ENCODE measurements at regions not wholly inside any gene's neighbourhood (a gene's known extent, or its start where the extent isn't known, plus 50 kb on each side); places are given as distances from the start of the nearest gene placed in this dataset.

DNA sequence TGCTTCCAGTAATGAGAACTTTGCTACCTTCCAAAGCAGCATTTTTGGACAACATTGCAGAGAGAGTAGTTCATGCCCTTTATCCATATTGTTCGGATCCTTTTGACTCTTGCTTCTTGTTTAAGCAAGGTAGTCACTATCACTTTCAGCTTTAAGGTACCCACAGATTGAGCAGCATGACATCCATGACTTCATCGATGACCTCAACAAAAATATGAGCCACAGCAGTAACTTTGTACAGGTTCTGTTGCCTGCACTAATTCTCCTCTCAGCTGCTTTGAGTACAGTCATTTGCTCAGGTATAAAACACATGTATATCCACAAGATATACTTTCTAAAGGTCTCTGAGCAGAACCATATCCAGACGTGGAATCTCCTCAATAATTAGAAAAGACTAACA is 546.3 kb downstream of the SOX6 start:
- Mint-ChIP-seq H3K4me1 (ENCODE audit: low read depth, unreplicated experiment) (no peaks in the 10 kb centered on the region), H3K9me3 (ENCODE audit: unreplicated experiment) (no peaks in the 10 kb centered on the region), H3K4me3 (ENCODE audit: unreplicated experiment) (no peak overlapping the region), H3K27ac (ENCODE audit: unreplicated experiment) (no peak overlapping the region), H3K27me3 (ENCODE audit: unreplicated experiment) (peaks cover 3% of the 10 kb centered on the region), H3K36me3 (ENCODE audit: unreplicated experiment) (no peaks in the 10 kb centered on the region)
- TF ChIP-seq, protein P1, sequence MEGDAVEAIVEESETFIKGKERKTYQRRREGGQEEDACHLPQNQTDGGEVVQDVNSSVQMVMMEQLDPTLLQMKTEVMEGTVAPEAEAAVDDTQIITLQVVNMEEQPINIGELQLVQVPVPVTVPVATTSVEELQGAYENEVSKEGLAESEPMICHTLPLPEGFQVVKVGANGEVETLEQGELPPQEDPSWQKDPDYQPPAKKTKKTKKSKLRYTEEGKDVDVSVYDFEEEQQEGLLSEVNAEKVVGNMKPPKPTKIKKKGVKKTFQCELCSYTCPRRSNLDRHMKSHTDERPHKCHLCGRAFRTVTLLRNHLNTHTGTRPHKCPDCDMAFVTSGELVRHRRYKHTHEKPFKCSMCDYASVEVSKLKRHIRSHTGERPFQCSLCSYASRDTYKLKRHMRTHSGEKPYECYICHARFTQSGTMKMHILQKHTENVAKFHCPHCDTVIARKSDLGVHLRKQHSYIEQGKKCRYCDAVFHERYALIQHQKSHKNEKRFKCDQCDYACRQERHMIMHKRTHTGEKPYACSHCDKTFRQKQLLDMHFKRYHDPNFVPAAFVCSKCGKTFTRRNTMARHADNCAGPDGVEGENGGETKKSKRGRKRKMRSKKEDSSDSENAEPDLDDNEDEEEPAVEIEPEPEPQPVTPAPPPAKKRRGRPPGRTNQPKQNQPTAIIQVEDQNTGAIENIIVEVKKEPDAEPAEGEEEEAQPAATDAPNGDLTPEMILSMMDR (IDR thresholded peaks at IDR 0.05; ENCODE audit: partially characterized antibody, unreplicated experiment), result no peak
- DNase-seq, result no peak

DNA sequence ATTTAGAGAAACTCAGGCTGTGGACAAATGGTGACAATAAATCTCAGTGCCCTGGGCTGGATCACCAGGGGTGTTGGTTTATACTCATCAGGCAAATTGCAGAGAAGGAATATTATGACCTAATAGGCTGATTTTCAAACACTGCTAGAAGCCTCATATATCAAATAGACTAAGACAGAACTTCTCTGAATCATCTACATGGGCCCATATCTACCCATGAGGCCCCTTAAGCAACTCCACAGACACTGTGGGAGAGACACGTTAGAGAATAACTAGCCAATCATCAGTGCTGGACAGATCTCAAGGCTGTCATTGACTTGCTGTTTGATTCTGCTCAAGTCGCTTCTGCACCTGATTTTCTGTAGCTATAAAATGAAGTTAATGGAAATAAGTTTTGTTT is 545.8 kb downstream of the SOX6 start:
- H3K27me3 Mint-ChIP-seq (ENCODE audit: unreplicated experiment), result peaks cover 3% of the 10 kb centered on the region
- no peaks in the 10 kb centered on the region for H3K36me3 Mint-ChIP-seq (ENCODE audit: unreplicated experiment)
- no peaks in the 10 kb centered on the region for H3K4me1 Mint-ChIP-seq (ENCODE audit: low read depth, unreplicated experiment)
- no peak overlapping the region for H3K27ac Mint-ChIP-seq (ENCODE audit: unreplicated experiment)
- no peaks in the 10 kb centered on the region for H3K9me3 Mint-ChIP-seq (ENCODE audit: unreplicated experiment)
- TF ChIP-seq, protein P1 (IDR thresholded peaks at IDR 0.05; ENCODE audit: partially characterized antibody, unreplicated experiment), result no peak
- H3K4me3 Mint-ChIP-seq (ENCODE audit: unreplicated experiment), result no peak overlapping the region
- DNase-seq, result no peak

DNA sequence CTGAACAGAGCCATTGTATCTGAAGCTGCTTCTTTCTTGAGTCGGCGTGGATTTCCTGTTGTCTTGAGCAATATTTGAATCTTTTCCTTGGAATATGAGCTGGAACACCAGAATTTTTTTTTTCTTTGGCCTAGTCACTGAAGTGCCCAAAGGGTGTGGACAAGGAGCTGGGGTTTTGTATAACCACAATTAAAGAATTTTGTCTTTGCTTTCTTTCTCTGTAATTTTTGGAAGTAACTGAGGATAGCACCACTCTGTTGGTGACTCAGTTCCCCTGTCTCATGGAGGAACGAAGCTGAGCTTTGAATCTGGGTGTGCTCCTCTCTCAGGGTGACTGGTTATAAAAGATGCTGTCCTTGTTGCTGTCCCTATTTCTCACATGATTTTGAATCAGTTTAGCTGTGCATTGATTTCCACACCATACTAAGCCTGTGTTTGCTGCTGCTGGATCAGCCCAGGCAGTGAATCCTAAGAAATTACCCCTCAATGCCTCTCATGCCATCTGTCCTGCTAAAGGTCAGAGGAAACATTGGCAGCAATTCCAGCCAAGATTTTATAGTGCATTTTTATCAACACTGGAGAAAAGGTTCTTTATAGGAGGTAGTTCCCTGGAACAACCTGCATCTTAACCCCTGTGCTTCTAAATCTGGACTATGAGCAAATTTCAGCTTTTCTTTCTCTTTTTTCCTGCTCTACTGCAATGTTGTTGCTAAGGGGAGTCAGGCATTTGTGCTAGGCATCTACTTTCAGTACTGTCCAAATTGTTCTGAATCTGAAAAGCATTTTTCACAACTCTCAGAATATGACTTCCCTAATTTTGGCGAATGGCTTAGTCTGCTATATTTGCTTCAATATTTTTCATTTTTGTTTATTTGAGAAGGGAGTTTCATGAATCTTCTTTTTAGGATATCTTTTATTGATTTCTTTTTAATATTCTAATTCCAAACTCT is 540.8 kb downstream of the SOX6 start:
- Mint-ChIP-seq H3K4me1 (ENCODE audit: low read depth, unreplicated experiment) (no peaks in the 10 kb centered on the region), H3K4me3 (ENCODE audit: unreplicated experiment) (no peak overlapping the region), H3K9me3 (ENCODE audit: unreplicated experiment) (no peaks in the 10 kb centered on the region), H3K36me3 (ENCODE audit: unreplicated experiment) (no peaks in the 10 kb centered on the region), H3K27ac (ENCODE audit: unreplicated experiment) (no peak overlapping the region), H3K27me3 (ENCODE audit: unreplicated experiment) (peaks cover 2% of the 10 kb centered on the region)
- TF ChIP-seq, protein P1 (IDR thresholded peaks at IDR 0.05; ENCODE audit: partially characterized antibody, unreplicated experiment), result no peak
- no peak for DNase-seq

DNA sequence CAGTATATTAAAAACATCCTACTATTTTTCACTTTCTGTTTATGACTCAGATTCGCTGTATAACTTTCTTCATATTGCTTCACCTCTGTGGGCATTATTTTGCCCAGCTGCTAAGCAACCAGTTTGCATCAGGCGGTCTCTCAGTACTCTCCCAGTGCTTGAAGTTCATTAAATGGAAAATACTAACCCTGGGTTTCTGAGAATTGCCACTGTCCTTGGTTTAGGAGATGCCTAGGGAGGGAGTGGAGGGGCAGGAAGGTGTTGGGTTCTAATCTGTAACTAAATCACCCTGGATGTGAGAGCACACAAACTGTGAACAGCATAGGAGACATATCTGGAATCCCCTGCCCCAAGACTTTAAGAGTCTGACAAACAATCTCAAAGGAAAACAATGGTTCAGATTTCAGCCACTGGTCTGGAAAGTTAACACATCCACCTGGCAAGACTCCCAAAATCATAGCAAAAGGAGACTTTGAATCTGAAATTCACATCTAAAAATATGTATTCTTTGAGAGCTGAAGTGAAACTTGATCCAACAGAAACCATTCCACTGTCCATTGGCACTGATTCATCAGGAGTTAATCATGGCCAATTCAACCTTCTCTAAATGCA is 540.0 kb downstream of the SOX6 start:
- Mint-ChIP-seq H3K4me3 (ENCODE audit: unreplicated experiment) (no peak overlapping the region), H3K9me3 (ENCODE audit: unreplicated experiment) (no peaks in the 10 kb centered on the region)

More for the DNA sequence above, 540.0 kb downstream of the SOX6 start:
- H3K4me1 Mint-ChIP-seq (ENCODE audit: low read depth, unreplicated experiment), result no peaks in the 10 kb centered on the region
- H3K36me3 Mint-ChIP-seq (ENCODE audit: unreplicated experiment), result no peaks in the 10 kb centered on the region
- DNase-seq, result no peak
- TF ChIP-seq, protein P1 (IDR thresholded peaks at IDR 0.05; ENCODE audit: partially characterized antibody, unreplicated experiment), result no peak
- no peak overlapping the region for H3K27ac Mint-ChIP-seq (ENCODE audit: unreplicated experiment)
- H3K27me3 Mint-ChIP-seq (ENCODE audit: unreplicated experiment), result peaks cover 2% of the 10 kb centered on the region

Measured in glutamatergic neuron (in vitro differentiated cells).